Coronary artery (tissue), 2 donors: ENCODE measurements at regions not wholly inside any gene's neighbourhood (a gene's known extent, or its start where the extent isn't known, plus 50 kb on each side); places are given as distances from the start of the nearest gene placed in this dataset.

ENCODE experiments used
- DNase-seq: peaks from one replicate; pipeline ENCODE4 v3.0.0-alpha.2; 2017; ENCODE audit warnings: low spot score
- H3K27ac ChIP-seq, 2 donors: fragments of 200-600 bp; sonication (generic); one replicate each; pipeline ENCODE4 v1.5.1; 2016 to 2019
- H3K4me3 ChIP-seq: fragments of 200-600 bp; sonication (generic); 2 replicates; pipeline ENCODE4 v1.5.1; 2016; ENCODE audit warnings: mild to moderate bottlenecking, moderate library complexity
- TF ChIP-seq, protein P1 (sequence below): fragments of 200-600 bp; sonication (generic); IDR thresholded peaks from one replicate; pipeline ENCODE4 v1.5.1; 2019; ENCODE audit warnings: antibody characterized with exemption

GRCh38 chr10:55277549-55277948 is 476.5 kb upstream of the PCDH15 start:
- TF ChIP-seq, protein P1, sequence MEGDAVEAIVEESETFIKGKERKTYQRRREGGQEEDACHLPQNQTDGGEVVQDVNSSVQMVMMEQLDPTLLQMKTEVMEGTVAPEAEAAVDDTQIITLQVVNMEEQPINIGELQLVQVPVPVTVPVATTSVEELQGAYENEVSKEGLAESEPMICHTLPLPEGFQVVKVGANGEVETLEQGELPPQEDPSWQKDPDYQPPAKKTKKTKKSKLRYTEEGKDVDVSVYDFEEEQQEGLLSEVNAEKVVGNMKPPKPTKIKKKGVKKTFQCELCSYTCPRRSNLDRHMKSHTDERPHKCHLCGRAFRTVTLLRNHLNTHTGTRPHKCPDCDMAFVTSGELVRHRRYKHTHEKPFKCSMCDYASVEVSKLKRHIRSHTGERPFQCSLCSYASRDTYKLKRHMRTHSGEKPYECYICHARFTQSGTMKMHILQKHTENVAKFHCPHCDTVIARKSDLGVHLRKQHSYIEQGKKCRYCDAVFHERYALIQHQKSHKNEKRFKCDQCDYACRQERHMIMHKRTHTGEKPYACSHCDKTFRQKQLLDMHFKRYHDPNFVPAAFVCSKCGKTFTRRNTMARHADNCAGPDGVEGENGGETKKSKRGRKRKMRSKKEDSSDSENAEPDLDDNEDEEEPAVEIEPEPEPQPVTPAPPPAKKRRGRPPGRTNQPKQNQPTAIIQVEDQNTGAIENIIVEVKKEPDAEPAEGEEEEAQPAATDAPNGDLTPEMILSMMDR = no peak
- DNase-seq = no peak
- H3K4me3 ChIP-seq = no peak overlapping the region
- no peak overlapping the region for H3K27ac ChIP-seq

DNA sequence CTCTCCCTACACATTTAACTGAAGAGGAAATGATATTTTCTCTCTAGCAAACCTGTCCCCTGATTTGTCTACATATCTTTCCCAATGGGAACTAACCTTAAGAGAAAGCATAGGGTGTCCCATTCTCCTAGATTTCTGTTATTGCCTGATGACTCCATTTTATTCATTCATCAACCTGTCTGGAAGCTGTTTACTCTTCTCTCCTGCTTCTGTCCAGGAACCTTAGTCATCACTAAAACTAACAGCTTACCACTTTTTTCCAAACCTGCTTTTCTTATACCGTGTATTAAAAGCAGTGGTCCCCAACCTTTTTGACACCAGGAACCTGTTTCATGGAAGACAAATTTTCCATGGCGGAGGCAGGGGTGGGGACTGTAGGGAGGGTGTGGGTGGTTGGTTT is 473.3 kb upstream of the PCDH15 start:
- H3K27ac ChIP-seq = no peak overlapping the region
- H3K4me3 ChIP-seq = no peak overlapping the region
- TF ChIP-seq, protein P1 = no peak
- no peak for DNase-seq

DNA sequence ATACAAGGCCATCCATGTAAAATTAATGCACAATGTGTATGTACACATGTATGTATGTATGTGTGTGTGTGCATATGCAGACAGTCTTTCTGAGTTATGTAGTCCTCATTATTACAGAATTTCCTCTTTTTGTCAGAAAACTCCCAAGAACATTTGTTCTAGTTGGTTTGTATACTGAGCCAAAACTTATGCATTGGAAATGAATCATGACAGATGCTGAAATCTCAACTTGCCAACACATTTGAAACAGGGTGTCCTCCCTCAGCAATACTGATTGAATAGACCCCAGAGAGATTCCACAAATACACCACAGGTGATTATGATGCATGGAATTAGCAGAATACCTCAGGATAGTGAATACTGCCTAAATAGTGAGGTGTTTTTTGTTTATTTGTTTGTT is 472.9 kb upstream of the PCDH15 start:
- TF ChIP-seq, protein P1 = no peak
- DNase-seq = no peak
- Histone ChIP-seq H3K27ac (no peak overlapping the region), H3K4me3 (no peak overlapping the region)

DNA sequence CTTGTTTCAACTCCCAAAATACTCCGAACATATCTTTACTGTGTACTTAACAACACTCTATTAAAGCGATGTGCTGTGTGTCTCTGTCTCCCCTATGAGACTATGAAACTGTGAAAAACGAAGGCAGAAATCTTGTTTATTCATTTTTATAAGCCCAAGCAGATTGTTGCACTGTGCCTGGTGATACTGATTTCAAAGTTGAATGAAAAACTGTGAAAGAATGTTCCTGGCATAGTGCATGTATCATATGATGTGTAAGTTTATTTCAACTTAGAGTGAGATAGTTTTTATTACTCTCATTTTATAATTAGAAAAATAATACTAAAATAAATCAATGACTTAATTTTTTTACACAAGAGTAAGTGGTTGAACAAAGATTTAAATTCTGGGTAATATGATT is 471.9 kb upstream of the PCDH15 start:
- no peak for DNase-seq
- H3K4me3 ChIP-seq = no peak overlapping the region
- TF ChIP-seq, protein P1 = no peak
- H3K27ac ChIP-seq = no peak overlapping the region

DNA sequence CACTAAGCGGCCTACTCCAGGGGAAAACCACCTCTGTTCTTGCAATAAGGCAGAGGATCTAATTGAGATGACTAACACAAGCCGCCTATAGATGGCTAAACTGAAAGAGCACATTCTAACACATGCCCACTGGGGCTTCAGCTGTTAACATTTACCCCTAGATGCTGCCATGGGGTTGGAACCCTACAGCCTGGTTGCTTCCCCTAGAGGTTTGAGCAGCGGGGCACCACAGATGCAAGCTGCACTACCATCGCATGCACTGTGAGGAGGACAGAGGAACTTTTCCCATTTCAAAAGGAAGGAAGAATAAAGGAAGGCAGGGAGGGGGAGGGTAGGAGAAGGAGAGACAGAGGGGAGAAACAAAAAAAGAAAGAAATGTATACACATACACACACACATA is 465.8 kb upstream of the PCDH15 start:
- TF ChIP-seq, protein P1 = no peak
- DNase-seq = no peak
- H3K27ac ChIP-seq = no peak overlapping the region

GRCh38 chr10:55263327-55263726 is 462.3 kb upstream of the PCDH15 start:
- DNase-seq = no peak
- no peak overlapping the region for H3K4me3 ChIP-seq
- no peak overlapping the region for H3K27ac ChIP-seq
- TF ChIP-seq, protein P1 = no peak

More for the DNA sequence above, 465.8 kb upstream of the PCDH15 start:
- no peak overlapping the region for H3K4me3 ChIP-seq

GRCh38 chr10:55242544-55242943 is 441.5 kb upstream of the PCDH15 start:
- H3K27ac ChIP-seq = no peak overlapping the region
- no peak overlapping the region for H3K4me3 ChIP-seq
- DNase-seq = no peak
- TF ChIP-seq, protein P1 = no peak
